GM12878 (cell line): ENCODE measurements at regions not wholly inside any gene's neighbourhood (a gene's known extent, or its start where the extent isn't known, plus 50 kb on each side); places are given as distances from the start of the nearest gene placed in this dataset.

Experiments
- ATAC-seq: fragments of 200-7000 bp; cut with Tn5 transposase; 3 replicates; pipeline ENCODE4 v1.9.1; 2020; ENCODE audit warnings: mild to moderate bottlenecking, moderate library complexity
- BruUV-seq: library from RNA; stranded (reverse); fragments of 400-500 nt; replicated peaks from 2 replicates; lab custom pipeline; 2021; lab: Mats Ljungman, UMichigan
- CTCF ChIA-PET: fragments of 300-600 bp; sonication (Branson Sonifier 250); formaldehyde crosslinking; extraction: SDS; loops from one replicate; lab custom pipeline; 2021; ENCODE audit warnings: inconsistent platforms; lab: Yijun Ruan, JAX
- POLR2A ChIA-PET: fragments of 350-600 bp; formaldehyde crosslinking; extraction: SDS; loops from one replicate; lab custom pipeline; 2021; ENCODE audit warnings: inconsistent platforms; lab: Charles Lee
- RAD21 ChIA-PET: fragments of 300-600 bp; sonication (Branson Sonifier 250); formaldehyde crosslinking; loops from one replicate; lab custom pipeline; 2023; ENCODE audit warnings: antibody characterized with exemption; ENCODE audit not compliant: unreplicated experiment; lab: Charles Lee
- SMC1A ChIA-PET: fragments of 300-600 bp; sonication (Branson Sonifier 250); formaldehyde crosslinking; loops from one replicate; lab custom pipeline; 2023; ENCODE audit not compliant: unreplicated experiment, uncharacterized antibody; lab: Charles Lee
- DNase-seq: peaks from one replicate; pipeline ENCODE4 v3.0.0-alpha.2; 2011; ENCODE audit warnings: low read depth, low spot score
- FAIRE-seq: peaks from 3 replicates; lab custom pipeline; 2011; peaks lifted over from hg19 to GRCh38; lab: Jason Lieb, UNC
- H2AFZ ChIP-seq: 2 replicates; pipeline ENCODE4 v1.6.0; 2011; ENCODE audit warnings: low read depth, low read length, control low read depth; ENCODE audit not compliant: control insufficient read depth
- H3K27ac ChIP-seq: 2 replicates; pipeline ENCODE4 v1.5.1; 2011; ENCODE audit warnings: control low read depth; ENCODE audit not compliant: control insufficient read depth, insufficient read depth
- H3K27me3 ChIP-seq, 2 experiments: replicated peaks in 1 of 2; 2 replicates each; pipeline versions ENCODE4 v1.6.0 to v1.6.1; 2011; ENCODE audit warnings: low read length in 1 of 2; ENCODE audit not compliant: control insufficient read depth in 2 of 2, insufficient read depth in 2 of 2
- H3K36me3 ChIP-seq, 2 experiments: 2 replicates each; pipeline ENCODE4 v1.5.1; 2011; ENCODE audit warnings: low read length in 1 of 2; ENCODE audit not compliant: control insufficient read depth in 2 of 2, insufficient read depth in 2 of 2
- H3K4me1 ChIP-seq: 2 replicates; pipeline ENCODE4 v1.6.1; 2011; ENCODE audit warnings: mild to moderate bottlenecking, low read length, moderate library complexity, mixed read lengths; ENCODE audit not compliant: control insufficient read depth, insufficient read depth
- H3K4me2 ChIP-seq: 2 replicates; pipeline ENCODE4 v1.6.0; 2011; ENCODE audit warnings: control low read depth; ENCODE audit not compliant: control insufficient read depth, insufficient read depth
- H3K4me3 ChIP-seq: fragments of 200-600 bp; sonication (generic); 2 replicates; pipeline ENCODE4 v1.5.1; 2016
- H3K79me2 ChIP-seq: 2 replicates; pipeline ENCODE4 v1.6.0; 2011; ENCODE audit warnings: low read length; ENCODE audit not compliant: control insufficient read depth, insufficient read depth
- H3K9ac ChIP-seq: 2 replicates; pipeline ENCODE4 v1.8.0; 2011; ENCODE audit warnings: low read length, control low read depth, mixed read lengths; ENCODE audit not compliant: control insufficient read depth, insufficient read depth
- H3K9me3 ChIP-seq: replicated peaks from 3 replicates; pipeline ENCODE4 v1.5.1; 2011; ENCODE audit warnings: mild to moderate bottlenecking, low read length; ENCODE audit not compliant: control insufficient read depth, insufficient read depth
- H4K20me1 ChIP-seq: 2 replicates; pipeline ENCODE4 v1.6.0; 2011; ENCODE audit not compliant: control insufficient read depth, insufficient read depth
- CBFB ChIP-seq: IDR thresholded peaks from 2 replicates; pipeline ENCODE4 v1.6.1; 2016; ENCODE audit warnings: antibody characterized with exemption, low read depth
- CEBPB ChIP-seq, 2 experiments: fragments of 150-350 bp in 1 of 2; IDR thresholded peaks; 2 replicates each; pipeline ENCODE4 v1.6.1; 2012 to 2014; ENCODE audit warnings: low read depth in 2 of 2, low read length in 2 of 2, borderline replicate concordance in 1 of 2, inconsistent platforms in 1 of 2
- CHD1 ChIP-seq: IDR thresholded peaks from 2 replicates; pipeline ENCODE4 v1.6.1; 2012; ENCODE audit warnings: low read depth, low read length, improper control_type of control experiment
- CTCF ChIP-seq, 3 experiments: IDR thresholded peaks in 2 of 3; conservative IDR thresholded peaks in 1 of 3; 2 replicates each; pipeline ENCODE4 v1.5.1; 2011; ENCODE audit warnings: low read depth in 3 of 3, low read length in 3 of 3, mild to moderate bottlenecking in 3 of 3, control low read depth in 2 of 3, moderate library complexity in 2 of 3, inconsistent platforms in 1 of 3, mixed read lengths in 1 of 3; ENCODE audit not compliant: control insufficient read depth in 2 of 3, insufficient read depth in 1 of 3; ENCODE audit errors: extremely low read depth in 1 of 3
- IRF3 ChIP-seq: fragments of 450-650 bp; IDR thresholded peaks from 2 replicates; pipeline ENCODE4 v1.6.1; 2014; ENCODE audit warnings: mild to moderate bottlenecking
- POLR2A ChIP-seq: IDR thresholded peaks from 2 replicates; pipeline ENCODE4 v1.6.1; 2011; ENCODE audit warnings: low read depth, mild to moderate bottlenecking, low read length
- RCOR1 ChIP-seq: conservative IDR thresholded peaks from 2 replicates; pipeline ENCODE4 v1.6.1; 2012; ENCODE audit warnings: low read depth, low read length, improper control_type of control experiment
- SREBF2 ChIP-seq: IDR thresholded peaks from 2 replicates; pipeline ENCODE4 v1.6.1; 2012; ENCODE audit warnings: mild to moderate bottlenecking, low read length
- TARDBP ChIP-seq: IDR thresholded peaks from 2 replicates; pipeline ENCODE4 v1.6.1; 2016; ENCODE audit warnings: borderline replicate concordance
- YY1 ChIP-seq: IDR thresholded peaks from 2 replicates; pipeline ENCODE4 v1.6.1; 2011; ENCODE audit warnings: low read depth, mild to moderate bottlenecking, low read length
- ZBTB11 ChIP-seq: fragments of 450-650 bp; formaldehyde crosslinking; IDR thresholded peaks from 2 replicates; pipeline ENCODE4 v1.5.0; 2022; ENCODE audit warnings: mild to moderate bottlenecking, missing genetic modification characterization
- ZNF207 ChIP-seq: fragments of 450-650 bp; IDR thresholded peaks from 2 replicates; pipeline ENCODE4 v1.6.1; 2014; ENCODE audit warnings: antibody characterized with exemption, mild to moderate bottlenecking, borderline replicate concordance
- WGBS: methylation state at CpG from one replicate; pipeline ENCODE4 v1.1.6; 2016; ENCODE audit warnings: low lambda C conversion rate; ENCODE audit not compliant: insufficient replicate concordance, insufficient coverage; ENCODE audit errors: missing lambda C conversion rate; 5-methylcytosine and 5-hydroxymethylcytosine counted together
- in situ Hi-C: fragments of 300-500 bp; cut with MboI; formaldehyde crosslinking; loops from 9 replicates; pipeline ENCODE4 v1.14.3; 2018; ENCODE audit warnings: mixed read lengths
- intact Hi-C: fragments of 100-400 bp; cut with micrococcal nuclease; formaldehyde crosslinking; loops from one replicate; pipeline ENCODE4 v1.14.2; 2022; ENCODE audit not compliant: unreplicated experiment
- TF ChIP-seq, protein P1 (sequence below): fragments of 450-650 bp; conservative IDR thresholded peaks from 2 replicates; pipeline ENCODE4 v1.6.1; 2017; ENCODE audit warnings: mild to moderate bottlenecking, moderate library complexity

DNA sequence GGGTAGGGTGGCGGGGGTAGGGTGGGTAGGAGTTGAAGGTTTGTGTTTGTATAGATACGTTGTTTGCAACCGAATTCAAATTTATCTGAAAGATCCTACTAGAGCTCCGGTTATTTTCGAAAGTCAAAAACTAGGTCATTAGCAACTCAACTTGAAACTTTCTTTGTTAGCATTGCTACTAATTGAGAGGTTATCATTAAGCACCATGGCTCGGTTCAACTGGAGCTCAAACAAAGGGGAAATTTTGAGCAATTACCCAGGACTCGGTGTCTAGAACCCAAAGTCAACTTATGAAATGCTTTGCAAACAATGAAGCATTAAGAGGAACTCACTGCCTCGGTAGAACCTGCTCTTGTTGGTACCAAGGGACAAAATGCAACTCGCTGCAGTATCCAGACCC is 207.7 kb downstream of the BCAT1 start (continued):
- TF ChIP-seq ZNF207 (no peak), SREBF2 (no peak), CHD1 (no peak), TARDBP (no peak), ZBTB11 (no peak), RCOR1 (no peak)

GRCh38 chr12:24739106-24739779 is 209.7 kb downstream of the BCAT1 start:
- no TSS peak for BruUV-seq
- CTCF ChIA-PET: interaction anchor here (1.6 kb wide), 1 partner anchor 11 kb away, joined by 3 read pairs; no protein-coding TSS in a partner anchor
- in situ Hi-C loops: no loop called here
- TF ChIP-seq YY1 (no peak), CBFB (no peak), CTCF (IDR thresholded peaks at IDR 0.05 in 2 of 3, conservative IDR thresholded peaks at IDR 0.05 in 1 of 3; ENCODE audit: control insufficient read depth in 2 of 3, extremely low read depth in 1 of 3, insufficient read depth in 1 of 3, low read depth in 3 of 3, low read length in 3 of 3) (no peak), IRF3 (no peak), POLR2A (no peak), CEBPB (IDR thresholded peaks at IDR 0.05; ENCODE audit: borderline replicate concordance in 1 of 2, low read depth in 2 of 2, low read length in 2 of 2) (no peak)
- TF ChIP-seq, protein P1, sequence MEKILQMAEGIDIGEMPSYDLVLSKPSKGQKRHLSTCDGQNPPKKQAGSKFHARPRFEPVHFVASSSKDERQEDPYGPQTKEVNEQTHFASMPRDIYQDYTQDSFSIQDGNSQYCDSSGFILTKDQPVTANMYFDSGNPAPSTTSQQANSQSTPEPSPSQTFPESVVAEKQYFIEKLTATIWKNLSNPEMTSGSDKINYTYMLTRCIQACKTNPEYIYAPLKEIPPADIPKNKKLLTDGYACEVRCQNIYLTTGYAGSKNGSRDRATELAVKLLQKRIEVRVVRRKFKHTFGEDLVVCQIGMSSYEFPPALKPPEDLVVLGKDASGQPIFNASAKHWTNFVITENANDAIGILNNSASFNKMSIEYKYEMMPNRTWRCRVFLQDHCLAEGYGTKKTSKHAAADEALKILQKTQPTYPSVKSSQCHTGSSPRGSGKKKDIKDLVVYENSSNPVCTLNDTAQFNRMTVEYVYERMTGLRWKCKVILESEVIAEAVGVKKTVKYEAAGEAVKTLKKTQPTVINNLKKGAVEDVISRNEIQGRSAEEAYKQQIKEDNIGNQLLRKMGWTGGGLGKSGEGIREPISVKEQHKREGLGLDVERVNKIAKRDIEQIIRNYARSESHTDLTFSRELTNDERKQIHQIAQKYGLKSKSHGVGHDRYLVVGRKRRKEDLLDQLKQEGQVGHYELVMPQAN: no peak

More at GRCh38 chr12:24739106-24739779, 209.7 kb downstream of the BCAT1 start:
- SMC1A ChIA-PET: interaction anchor here (0.7 kb wide), 1 partner anchor 25 kb away, joined by 3 read pairs; no protein-coding TSS in a partner anchor
- H2AFZ ChIP-seq: no peak overlapping the region
- no peaks in the 10 kb centered on the region for H3K9me3 ChIP-seq
- H3K79me2 ChIP-seq: no peaks in the 10 kb centered on the region
- peaks cover 0 to 3% of the 10 kb centered on the region in 2 experiments; a peak in 1 of 4 replicates for H3K27me3 ChIP-seq
- no peak overlapping the region for H3K27ac ChIP-seq
- FAIRE-seq (no peak), ATAC-seq (no peak), DNase-seq (no peak)
- H3K9ac ChIP-seq: no peak overlapping the region
- intact Hi-C loops: no loop called here
- H3K4me3 ChIP-seq: no peak overlapping the region
- no peaks in the 10 kb centered on the region for H4K20me1 ChIP-seq
- RAD21 ChIA-PET: no interaction called here
- no peaks in the 10 kb centered on the region for H3K36me3 ChIP-seq
- no peak overlapping the region for H3K4me2 ChIP-seq
- WGBS: 67% methylated on average over 2 of the region's 2 CpGs
- peaks cover 22% of the 10 kb centered on the region for H3K4me1 ChIP-seq
- POLR2A ChIA-PET: no interaction called here
